WTC11 (cell line): ENCODE measurements at regions not wholly inside any gene's neighbourhood (a gene's known extent, or its start where the extent isn't known, plus 50 kb on each side); places are given as distances from the start of the nearest gene placed in this dataset.
"Not testable (repeated sequence)": the region's sequence is repeated elsewhere in the genome, so short reads cannot be mapped to it uniquely, and the experiment has no call there.

Experiments used
- ATAC-seq: fragments of 200-7000 bp; cut with Tn5 transposase; 2 replicates; pipeline ENCODE4 v1.10.0; 2021; ENCODE audit warnings: mild to moderate bottlenecking, moderate library complexity
- CTCF ChIA-PET: fragments of 300-600 bp; sonication (Branson Sonifier 250); formaldehyde crosslinking; loops from one replicate; lab custom pipeline; 2021; ENCODE audit warnings: antibody characterized with exemption; lab: Charles Lee
- POLR2A ChIA-PET: fragments of 350-600 bp; sonication (Branson Sonifier 250); formaldehyde crosslinking; loops from one replicate; lab custom pipeline; 2021; ENCODE audit warnings: antibody characterized with exemption; lab: Charles Lee
- DNase-seq: peaks from one replicate; pipeline ENCODE4 v3.0.0; 2021; ENCODE audit warnings: low spot score
- H3K27ac Mint-ChIP-seq: 2 replicates; pipeline ENCODE4 v1.8.0; 2021; ENCODE audit warnings: mixed read lengths
- H3K27me3 Mint-ChIP-seq: 2 replicates; pipeline ENCODE4 v1.8.0; 2021; ENCODE audit warnings: low read depth, mild to moderate bottlenecking, moderate library complexity, mixed read lengths
- H3K36me3 Mint-ChIP-seq: 2 replicates; pipeline ENCODE4 v1.8.0; 2021; ENCODE audit warnings: mixed read lengths
- H3K4me1 Mint-ChIP-seq: 2 replicates; pipeline ENCODE4 v1.8.0; 2022; ENCODE audit warnings: mixed read lengths
- H3K4me3 Mint-ChIP-seq: 2 replicates; pipeline ENCODE4 v1.8.0; 2021; ENCODE audit warnings: mild to moderate bottlenecking, moderate library complexity, mixed read lengths
- H3K9me3 Mint-ChIP-seq: 2 replicates; pipeline ENCODE4 v1.8.0; 2021; ENCODE audit warnings: mixed read lengths
- AR ChIP-seq: fragments of 250-450 bp; sonication (Bioruptor Pico); IDR thresholded peaks from 2 replicates; pipeline ENCODE4 v1.9.0; 2021; ENCODE audit warnings: mild to moderate bottlenecking
- E2F4 ChIP-seq: sonication (generic); formaldehyde crosslinking; IDR thresholded peaks from 2 replicates; pipeline ENCODE4 v1.8.1; 2022; ENCODE audit warnings: low read depth, mild to moderate bottlenecking, moderate library complexity, missing genetic modification reagents, borderline replicate concordance
- FOXP1 ChIP-seq: sonication (generic); formaldehyde crosslinking; IDR thresholded peaks from 2 replicates; pipeline ENCODE4 v1.8.0; 2022; ENCODE audit warnings: missing genetic modification reagents, mild to moderate bottlenecking, moderate library complexity, borderline replicate concordance
- FOXP4 ChIP-seq: sonication (generic); formaldehyde crosslinking; IDR thresholded peaks from 2 replicates; pipeline ENCODE4 v1.8.0; 2022; ENCODE audit warnings: mild to moderate bottlenecking, missing genetic modification reagents
- JAZF1 ChIP-seq: fragments of 250-450 bp; sonication (Bioruptor Pico); IDR thresholded peaks from 2 replicates; pipeline ENCODE4 v1.9.0; 2021; ENCODE audit warnings: moderate library complexity, mild to moderate bottlenecking, inconsistent platforms
- NFE2L1 ChIP-seq: sonication (generic); formaldehyde crosslinking; IDR thresholded peaks from 2 replicates; pipeline ENCODE4 v1.8.1; 2023; ENCODE audit warnings: missing genetic modification reagents
- NR1H2 ChIP-seq: sonication (generic); formaldehyde crosslinking; IDR thresholded peaks from 2 replicates; pipeline ENCODE4 v1.9.0; 2021; ENCODE audit warnings: mild to moderate bottlenecking, moderate library complexity, missing genetic modification reagents
- PREB ChIP-seq: sonication (generic); formaldehyde crosslinking; IDR thresholded peaks from 2 replicates; pipeline ENCODE4 v1.8.1; 2022; ENCODE audit warnings: mild to moderate bottlenecking, missing genetic modification reagents, moderate library complexity, borderline replicate concordance
- RELA ChIP-seq: sonication (generic); formaldehyde crosslinking; IDR thresholded peaks from 2 replicates; pipeline ENCODE4 v1.8.1; 2022; ENCODE audit warnings: missing genetic modification reagents, mild to moderate bottlenecking, borderline replicate concordance
- ZNF121 ChIP-seq: sonication (generic); formaldehyde crosslinking; IDR thresholded peaks from 2 replicates; pipeline ENCODE4 v1.8.0; 2023; ENCODE audit warnings: missing genetic modification reagents
- ZNF138 ChIP-seq: sonication (generic); formaldehyde crosslinking; conservative IDR thresholded peaks from 2 replicates; pipeline ENCODE4 v1.8.1; 2022; ENCODE audit warnings: mild to moderate bottlenecking, moderate library complexity, missing genetic modification reagents
- ZNF263 ChIP-seq: sonication (generic); formaldehyde crosslinking; IDR thresholded peaks from 2 replicates; pipeline ENCODE4 v1.8.1; 2022; ENCODE audit warnings: low read depth, mild to moderate bottlenecking, moderate library complexity, missing genetic modification reagents
- ZNF416 ChIP-seq: fragments of 250-450 bp; sonication (Bioruptor Pico); IDR thresholded peaks from 2 replicates; pipeline ENCODE4 v1.9.0; 2021; ENCODE audit warnings: mild to moderate bottlenecking, inconsistent platforms
- ZNF423 ChIP-seq: fragments of 250-450 bp; sonication (Bioruptor Pico); IDR thresholded peaks from 2 replicates; pipeline ENCODE4 v2.1.2; 2022; ENCODE audit warnings: mild to moderate bottlenecking, moderate library complexity
- ZNF512 ChIP-seq: sonication (generic); formaldehyde crosslinking; IDR thresholded peaks from 2 replicates; pipeline ENCODE4 v1.8.1; 2022; ENCODE audit warnings: missing genetic modification reagents, borderline replicate concordance

- TF ChIP-seq ZNF512 (CRISPR knock-in tag), result no peak
- no peak for TF ChIP-seq ZNF138 (CRISPR knock-in tag)
- no peak for TF ChIP-seq ZNF416
Observed at GRCh38 chr4:75284831-75285230, 229.4 kb downstream of the RCHY1 start (continued).

GRCh38 chr4:75280461-75280860 lies 233.7 kb downstream of the RCHY1 start:
- H3K27ac Mint-ChIP-seq, POLR2A ChIA-PET, DNase-seq, ATAC-seq, H3K4me3 Mint-ChIP-seq, CTCF ChIA-PET, H3K27me3 Mint-ChIP-seq: not testable (repeated sequence)
- H3K4me1 Mint-ChIP-seq, result peaks cover 13% of the 10 kb centered on the region
- H3K36me3 Mint-ChIP-seq, result peaks cover 20% of the 10 kb centered on the region
- H3K9me3 Mint-ChIP-seq, result peaks cover 45% of the 10 kb centered on the region

GRCh38 chr4:75259306-75259705 lies 254.9 kb downstream of the RCHY1 start:
- Mint-ChIP-seq H3K4me1 (peaks cover 25% of the 10 kb centered on the region), H3K4me3 (no peak overlapping the region), H3K27me3 (no peaks in the 10 kb centered on the region), H3K36me3 (no peaks in the 10 kb centered on the region), H3K9me3 (peaks cover 2% of the 10 kb centered on the region), H3K27ac (no peak overlapping the region)
- ChIA-PET CTCF (no interaction called here), POLR2A (no interaction called here)
- ATAC-seq (no peak), DNase-seq (no peak)
- no peak for TF ChIP-seq RELA (CRISPR knock-in tag)
- TF ChIP-seq AR (CRISPR knock-in tag), result no peak
- TF ChIP-seq FOXP1 (CRISPR knock-in tag), result no peak
- TF ChIP-seq ZNF423 (CRISPR knock-in tag), result no peak
- no peak for TF ChIP-seq ZNF138 (CRISPR knock-in tag)
- no peak for TF ChIP-seq ZNF263 (CRISPR knock-in tag)
- no peak for TF ChIP-seq NR1H2 (CRISPR knock-in tag)
- TF ChIP-seq E2F4 (CRISPR knock-in tag), result no peak
- TF ChIP-seq PREB (CRISPR knock-in tag), result no peak
- TF ChIP-seq ZNF121 (CRISPR knock-in tag), result no peak
- no peak for TF ChIP-seq JAZF1
- no peak for TF ChIP-seq FOXP4
- no peak for TF ChIP-seq NFE2L1
